Karpas-422 (cell line): ENCODE measurements at regions not wholly inside any gene's neighbourhood (a gene's known extent, or its start where the extent isn't known, plus 50 kb on each side); places are given as distances from the start of the nearest gene placed in this dataset.

ENCODE experiments used
- DNase-seq: peaks from one replicate; pipeline ENCODE4 v3.0.0-alpha.2; 2015
- H2AFZ ChIP-seq: fragments of 200-600 bp; sonication (generic); 2 replicates; pipeline ENCODE4 v1.6.1; 2014; ENCODE audit warnings: antibody characterized with exemption, low read length, mixed read lengths
- H3K27ac ChIP-seq: fragments of 200-600 bp; sonication (generic); 2 replicates; pipeline ENCODE4 v1.5.1; 2014; ENCODE audit warnings: mild to moderate bottlenecking, low read length, moderate library complexity
- H3K27me3 ChIP-seq: fragments of 200-600 bp; sonication (generic); 2 replicates; pipeline ENCODE4 v1.6.1; 2014; ENCODE audit warnings: low read length, mixed read lengths
- H3K36me3 ChIP-seq: fragments of 200-600 bp; sonication (generic); 2 replicates; pipeline ENCODE4 v1.6.1; 2014; ENCODE audit warnings: low read length, mixed read lengths; ENCODE audit not compliant: insufficient read depth
- H3K4me1 ChIP-seq: fragments of 200-600 bp; sonication (generic); 2 replicates; pipeline ENCODE4 v1.6.1; 2014; ENCODE audit warnings: mild to moderate bottlenecking, low read length, mixed read lengths
- H3K4me2 ChIP-seq: fragments of 200-600 bp; sonication (generic); 2 replicates; pipeline ENCODE4 v1.6.1; 2014; ENCODE audit warnings: low read length, low read depth, mild to moderate bottlenecking; ENCODE audit not compliant: poor library complexity, severe bottlenecking
- H3K4me3 ChIP-seq: fragments of 200-600 bp; sonication (generic); 2 replicates; pipeline ENCODE4 v1.5.1; 2014; ENCODE audit warnings: mild to moderate bottlenecking, antibody characterized with exemption, low read length, mixed read lengths
- H3K79me2 ChIP-seq: fragments of 200-600 bp; sonication (generic); 2 replicates; pipeline ENCODE4 v1.6.1; 2014; ENCODE audit warnings: mild to moderate bottlenecking, low read length, mixed read lengths
- H3K9ac ChIP-seq: fragments of 200-600 bp; sonication (generic); 2 replicates; pipeline ENCODE4 v1.6.0; 2014; ENCODE audit warnings: low read length
- H3K9me2 ChIP-seq: fragments of 200-600 bp; sonication (generic), shearing (Covaris generic); replicated peaks from 2 replicates; pipeline ENCODE4 v1.6.0; 2014; ENCODE audit warnings: mild to moderate bottlenecking, low read length, moderate library complexity; ENCODE audit not compliant: insufficient read depth
- H3K9me3 ChIP-seq: fragments of 300-700, 200-600 bp; sonication (generic); 2 replicates; pipeline ENCODE4 v1.6.1; 2014; ENCODE audit warnings: low read length, mixed read lengths
- H4K20me1 ChIP-seq: fragments of 200-600 bp; sonication (generic); 2 replicates; pipeline ENCODE4 v1.6.1; 2014; ENCODE audit warnings: mild to moderate bottlenecking, antibody characterized with exemption, low read length, low read depth; ENCODE audit not compliant: insufficient read depth

DNA sequence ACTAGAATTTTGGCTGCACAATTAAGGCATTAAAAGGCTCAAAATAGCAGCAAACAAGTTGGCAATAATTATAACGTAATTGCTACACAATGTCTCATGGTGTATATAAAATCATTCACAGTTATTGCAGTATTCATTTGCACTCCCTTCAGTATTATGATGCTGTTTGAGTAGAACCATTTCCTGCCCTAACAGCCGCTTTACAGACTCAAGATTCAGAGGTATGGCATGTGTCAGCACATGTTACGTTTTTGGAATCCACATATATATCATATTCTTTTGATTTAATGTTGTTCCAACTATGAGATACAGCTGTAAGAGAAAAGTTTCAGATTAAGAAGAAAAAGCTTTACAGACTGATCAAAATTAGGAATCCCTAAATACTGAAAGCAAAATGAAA is 56.3 kb upstream of the NCKAP5 start:
- no peak overlapping the region for H3K4me2 ChIP-seq
- H3K9me3 ChIP-seq = no peaks in the 10 kb centered on the region
- H3K79me2 ChIP-seq = no peaks in the 10 kb centered on the region
- H2AFZ ChIP-seq = no peak overlapping the region
- no peak overlapping the region for H3K4me3 ChIP-seq
- no peaks in the 10 kb centered on the region for H3K9me2 ChIP-seq
- H4K20me1 ChIP-seq = no peaks in the 10 kb centered on the region
- H3K27ac ChIP-seq = no peak overlapping the region
- DNase-seq = no peak
- no peaks in the 10 kb centered on the region for H3K4me1 ChIP-seq
- no peaks in the 10 kb centered on the region for H3K27me3 ChIP-seq
- H3K9ac ChIP-seq = no peak overlapping the region
- no peaks in the 10 kb centered on the region for H3K36me3 ChIP-seq

DNA sequence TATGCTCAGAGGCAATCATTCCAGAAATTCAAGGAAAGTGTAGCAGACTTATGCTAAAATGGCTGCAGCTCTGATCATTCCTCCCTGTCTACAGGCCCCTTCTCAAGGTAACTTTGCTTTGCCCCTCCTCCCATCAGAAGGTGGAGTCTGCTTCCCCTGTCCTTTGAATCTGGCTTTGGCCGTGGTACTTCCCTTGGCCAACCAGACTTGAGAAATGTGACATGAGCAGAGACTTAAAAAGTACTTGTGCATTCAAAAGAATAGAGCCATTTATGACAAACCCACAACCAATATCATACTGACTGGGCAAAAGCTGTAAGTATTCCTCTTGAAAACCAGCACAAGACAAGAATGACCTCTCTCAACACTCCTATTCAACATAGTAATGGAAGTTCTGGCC is 59.5 kb upstream of the NCKAP5 start:
- Histone ChIP-seq H3K27me3 (no peaks in the 10 kb centered on the region), H3K4me1 (no peaks in the 10 kb centered on the region)

DNA sequence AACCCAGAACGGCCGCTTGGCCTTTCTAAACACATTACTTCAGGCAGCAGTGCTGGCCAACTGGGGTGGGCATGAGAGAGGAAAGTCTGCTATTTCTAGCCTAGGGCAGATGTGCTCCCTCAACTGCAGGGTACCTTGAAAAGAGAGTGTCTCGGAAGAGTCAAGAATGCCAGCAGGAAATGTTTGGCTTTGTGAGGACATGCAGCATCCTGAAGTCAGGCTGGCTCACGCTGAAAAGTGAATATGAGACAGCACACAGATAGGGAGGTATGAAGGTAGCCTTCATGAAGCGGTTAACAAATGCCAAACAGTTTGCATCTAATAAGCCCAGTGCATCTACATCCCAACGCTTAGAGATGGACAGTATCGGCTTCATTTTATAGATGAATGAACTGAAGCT is 65.0 kb upstream of the NCKAP5 start:
- no peaks in the 10 kb centered on the region for H3K9me2 ChIP-seq
- H4K20me1 ChIP-seq = no peaks in the 10 kb centered on the region
- no peak overlapping the region for H3K27ac ChIP-seq
- H3K36me3 ChIP-seq = no peaks in the 10 kb centered on the region
- no peak overlapping the region for H3K4me2 ChIP-seq
- DNase-seq = no peak
- no peaks in the 10 kb centered on the region for H3K79me2 ChIP-seq
- no peaks in the 10 kb centered on the region for H3K9me3 ChIP-seq
- no peak overlapping the region for H3K4me3 ChIP-seq
- no peaks in the 10 kb centered on the region for H3K4me1 ChIP-seq
- H2AFZ ChIP-seq = no peak overlapping the region
- no peak overlapping the region for H3K9ac ChIP-seq
- no peaks in the 10 kb centered on the region; the same call in 1 of the 2 replicates for H3K27me3 ChIP-seq

More for the DNA sequence above, 59.5 kb upstream of the NCKAP5 start:
- no peaks in the 10 kb centered on the region for H3K79me2 ChIP-seq
- no peaks in the 10 kb centered on the region for H4K20me1 ChIP-seq
- H3K9me2 ChIP-seq = no peaks in the 10 kb centered on the region
- H3K9me3 ChIP-seq = no peaks in the 10 kb centered on the region
- H3K4me2 ChIP-seq = no peak overlapping the region
- H3K27ac ChIP-seq = no peak overlapping the region
- H3K36me3 ChIP-seq = no peaks in the 10 kb centered on the region
- H2AFZ ChIP-seq = no peak overlapping the region
- H3K4me3 ChIP-seq = no peak overlapping the region
- no peak for DNase-seq
- no peak overlapping the region for H3K9ac ChIP-seq

DNA sequence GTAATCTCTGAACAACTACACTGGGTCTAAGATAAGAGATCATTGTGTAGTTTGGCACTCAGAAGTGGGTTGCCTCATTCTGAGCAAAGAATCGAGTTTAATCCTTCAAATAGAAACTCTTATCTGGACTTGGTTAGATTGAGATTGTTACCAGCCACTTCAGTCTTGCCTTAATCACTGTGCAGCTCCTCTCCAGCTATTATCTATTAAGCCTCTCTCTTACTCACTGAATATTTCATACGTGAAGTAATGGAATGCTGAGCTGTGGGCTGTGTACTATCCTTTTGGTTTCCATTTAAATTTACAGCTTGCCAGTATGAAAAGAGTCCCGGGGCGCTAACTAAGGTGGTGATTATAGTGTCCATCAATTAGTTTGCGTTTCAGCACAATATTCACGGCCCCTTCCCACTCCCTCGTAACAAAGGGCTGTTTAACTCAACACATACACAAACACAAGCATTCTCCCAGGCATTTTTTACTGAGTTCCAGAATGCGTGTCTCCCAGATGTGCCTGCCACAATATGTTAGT is 65.7 kb upstream of the NCKAP5 start:
- Histone ChIP-seq H3K4me2 (no peak overlapping the region), H4K20me1 (no peaks in the 10 kb centered on the region), H3K4me3 (no peak overlapping the region), H3K27me3 (no peaks in the 10 kb centered on the region; the same call in 1 of the 2 replicates), H3K9me2 (no peaks in the 10 kb centered on the region), H3K9me3 (no peaks in the 10 kb centered on the region), H3K9ac (no peak overlapping the region), H3K27ac (no peak overlapping the region), H3K4me1 (no peaks in the 10 kb centered on the region), H3K79me2 (no peaks in the 10 kb centered on the region), H2AFZ (no peak overlapping the region), H3K36me3 (no peaks in the 10 kb centered on the region)
- no peak for DNase-seq

DNA sequence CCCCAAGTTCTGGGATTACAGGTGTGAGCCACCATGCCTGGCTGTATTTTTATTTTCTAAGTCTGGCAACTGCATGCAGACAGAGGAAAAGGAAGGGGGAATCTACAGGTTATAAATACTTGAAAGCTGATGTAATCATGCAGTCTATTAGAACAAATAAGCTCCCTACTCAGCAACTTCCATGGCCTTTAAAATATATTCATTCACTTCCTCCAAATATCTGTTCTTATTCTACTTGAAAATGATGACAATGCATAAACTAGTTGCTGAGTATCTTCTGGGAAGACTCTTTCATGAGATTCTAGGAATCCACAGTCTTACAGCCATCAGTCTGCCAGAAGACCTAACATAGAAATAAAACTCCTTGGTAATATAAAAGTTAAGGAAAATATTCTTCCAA is 66.9 kb upstream of the NCKAP5 start:
- Histone ChIP-seq H3K9me3 (no peaks in the 10 kb centered on the region), H3K27ac (no peak overlapping the region), H3K4me1 (no peaks in the 10 kb centered on the region), H3K4me2 (no peak overlapping the region), H3K36me3 (no peaks in the 10 kb centered on the region), H3K4me3 (no peak overlapping the region), H4K20me1 (no peaks in the 10 kb centered on the region), H3K9me2 (no peaks in the 10 kb centered on the region), H2AFZ (no peak overlapping the region), H3K27me3 (no peaks in the 10 kb centered on the region; the same call in 1 of the 2 replicates), H3K79me2 (no peaks in the 10 kb centered on the region), H3K9ac (no peak overlapping the region)
- no peak for DNase-seq

DNA sequence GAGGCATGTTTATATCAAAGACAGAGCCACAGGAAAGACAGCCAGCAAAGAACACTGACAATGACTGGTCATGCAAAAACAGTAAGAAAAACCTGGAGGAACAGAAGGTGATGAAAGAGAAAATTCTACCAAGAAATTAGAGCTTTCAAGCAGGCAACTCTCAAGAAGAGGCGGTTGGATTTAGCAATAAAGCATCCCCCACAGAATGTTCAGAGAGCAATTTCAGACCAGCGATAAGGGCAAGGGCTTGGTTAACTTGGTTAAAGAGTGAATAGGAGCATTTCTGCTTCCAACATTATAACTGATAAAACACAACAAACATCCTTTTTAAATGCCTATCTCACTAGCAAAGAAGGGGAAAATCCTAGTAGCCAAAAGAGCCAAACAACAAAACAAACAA is 68.0 kb upstream of the NCKAP5 start:
- no peak overlapping the region for H2AFZ ChIP-seq
- no peak overlapping the region for H3K9ac ChIP-seq
- H3K79me2 ChIP-seq = no peaks in the 10 kb centered on the region

DNA sequence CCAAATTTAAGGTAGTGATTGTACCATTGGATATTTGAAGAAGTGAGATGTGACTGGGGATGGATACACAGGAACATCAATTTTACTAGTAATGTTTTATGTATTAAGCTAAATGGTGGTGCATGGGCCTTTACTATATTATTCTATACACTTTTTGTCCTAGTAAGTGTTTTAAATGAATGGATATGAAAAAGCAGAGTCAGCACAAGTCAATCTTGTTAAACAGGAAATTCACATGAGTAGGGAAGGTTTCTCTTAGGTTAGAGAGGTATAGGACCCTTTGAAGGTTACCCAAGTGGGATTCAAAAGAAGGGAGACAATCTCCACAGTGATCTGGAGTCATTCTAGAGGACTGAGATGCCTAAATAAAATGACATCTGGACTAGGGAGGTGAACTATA is 71.8 kb upstream of the NCKAP5 start:
- DNase-seq = no peak
- Histone ChIP-seq H3K9me3 (no peaks in the 10 kb centered on the region), H3K79me2 (no peaks in the 10 kb centered on the region), H3K9me2 (no peaks in the 10 kb centered on the region), H3K36me3 (no peaks in the 10 kb centered on the region), H3K4me1 (no peaks in the 10 kb centered on the region), H4K20me1 (no peaks in the 10 kb centered on the region), H3K4me3 (no peak overlapping the region), H2AFZ (no peak overlapping the region), H3K27ac (no peak overlapping the region), H3K4me2 (no peak overlapping the region), H3K27me3 (no peaks in the 10 kb centered on the region), H3K9ac (no peak overlapping the region)

More for the DNA sequence above, 68.0 kb upstream of the NCKAP5 start:
- no peaks in the 10 kb centered on the region for H3K36me3 ChIP-seq
- H3K27me3 ChIP-seq = no peaks in the 10 kb centered on the region; the same call in 1 of the 2 replicates
- DNase-seq = no peak
- H3K9me2 ChIP-seq = no peaks in the 10 kb centered on the region
- no peak overlapping the region for H3K4me3 ChIP-seq
- H3K4me2 ChIP-seq = no peak overlapping the region
- H3K9me3 ChIP-seq = no peaks in the 10 kb centered on the region
- no peaks in the 10 kb centered on the region for H3K4me1 ChIP-seq
- no peak overlapping the region for H3K27ac ChIP-seq
- no peaks in the 10 kb centered on the region for H4K20me1 ChIP-seq

DNA sequence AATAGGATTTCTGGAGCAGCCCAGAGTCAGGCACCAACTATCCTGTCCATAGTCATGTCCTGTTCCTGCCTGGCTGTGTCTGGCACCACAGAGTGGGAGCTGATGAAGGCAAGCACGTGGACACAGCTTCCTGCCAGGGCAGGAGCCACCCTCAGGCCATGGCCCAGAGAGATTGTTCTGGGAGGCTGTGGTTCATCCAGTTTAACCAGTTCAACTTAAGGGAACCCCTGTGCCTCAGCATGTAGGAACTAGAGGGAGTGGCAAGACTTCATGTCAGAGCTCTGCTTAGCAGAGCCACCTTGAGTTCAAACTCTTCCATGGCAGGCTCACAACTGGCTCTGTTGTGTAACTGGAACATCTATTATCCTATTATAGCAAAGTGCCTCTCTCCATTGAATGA is 73.2 kb upstream of the NCKAP5 start:
- Histone ChIP-seq H3K9me2 (no peaks in the 10 kb centered on the region), H3K27me3 (no peaks in the 10 kb centered on the region), H3K4me2 (no peak overlapping the region), H3K27ac (no peak overlapping the region), H2AFZ (no peak overlapping the region), H3K9ac (no peak overlapping the region), H3K9me3 (no peaks in the 10 kb centered on the region), H3K36me3 (no peaks in the 10 kb centered on the region), H3K4me1 (no peaks in the 10 kb centered on the region), H4K20me1 (no peaks in the 10 kb centered on the region), H3K79me2 (no peaks in the 10 kb centered on the region), H3K4me3 (no peak overlapping the region)
- peak; percentile 41 for DNase-seq
